Smooth muscle cell (in vitro differentiated cells): ENCODE measurements at regions not wholly inside any gene's neighbourhood (a gene's known extent, or its start where the extent isn't known, plus 50 kb on each side); places are given as distances from the start of the nearest gene placed in this dataset.

Experiments
- DNase-seq: peaks from one replicate; lab custom pipeline; 2025; ENCODE audit not compliant: unreplicated experiment; lab: John Stamatoyannopoulos, UW
- H2AFZ ChIP-seq: fragments of 200-600 bp; sonication (generic); 2 replicates; pipeline ENCODE4 v1.6.0; 2016; ENCODE audit warnings: antibody characterized with exemption, low read depth, mild to moderate bottlenecking
- H3F3A ChIP-seq: fragments of 200-600 bp; sonication (generic); 2 replicates; pipeline ENCODE4 v1.6.0; 2017; ENCODE audit warnings: antibody characterized with exemption, low read depth
- H3K27ac ChIP-seq: fragments of 200-600 bp; sonication (generic); 2 replicates; pipeline ENCODE4 v1.5.1; 2016; ENCODE audit warnings: low read depth, mild to moderate bottlenecking
- H3K27me3 ChIP-seq: fragments of 200-600 bp; sonication (generic); 2 replicates; pipeline ENCODE4 v1.6.1; 2016; ENCODE audit warnings: low read depth, mild to moderate bottlenecking
- H3K36me3 ChIP-seq: fragments of 200-600 bp; sonication (generic); 2 replicates; pipeline ENCODE4 v1.5.1; 2016; ENCODE audit warnings: low read depth
- H3K4me1 ChIP-seq: fragments of 200-600 bp; sonication (generic); 2 replicates; pipeline ENCODE4 v1.5.1; 2016; ENCODE audit warnings: low read depth
- H3K4me2 ChIP-seq: fragments of 200-600 bp; sonication (generic); 2 replicates; pipeline ENCODE4 v1.6.0; 2016; ENCODE audit warnings: mild to moderate bottlenecking
- H3K4me3 ChIP-seq: fragments of 200-600 bp; sonication (generic); 2 replicates; pipeline ENCODE4 v1.5.1; 2016; ENCODE audit warnings: mild to moderate bottlenecking
- H3K79me2 ChIP-seq: fragments of 200-600 bp; sonication (generic); 2 replicates; pipeline ENCODE4 v1.6.0; 2016; ENCODE audit warnings: low read depth, mild to moderate bottlenecking
- H3K9ac ChIP-seq: fragments of 200-600 bp; sonication (generic); 2 replicates; pipeline ENCODE4 v1.6.0; 2016; ENCODE audit warnings: low read depth
- H3K9me3 ChIP-seq: fragments of 200-600 bp; sonication (generic); replicated peaks from 2 replicates; pipeline ENCODE4 v1.5.1; 2016; ENCODE audit warnings: low read depth
- H4K20me1 ChIP-seq: fragments of 200-600 bp; sonication (generic); 2 replicates; pipeline ENCODE4 v1.6.0; 2016; ENCODE audit warnings: low read depth
- WGBS: methylation state at CpG from one replicate; pipeline ENCODE4 v1.1.7; 2016; ENCODE audit warnings: low lambda C conversion rate; 5-methylcytosine and 5-hydroxymethylcytosine counted together
- TF ChIP-seq, protein P1 (sequence below): fragments of 200-600 bp; sonication (generic); IDR thresholded peaks from 2 replicates; pipeline ENCODE4 v1.5.1; 2017; ENCODE audit warnings: borderline replicate concordance, mild to moderate bottlenecking, antibody characterized with exemption; ENCODE audit not compliant: insufficient read depth, poor library complexity, severe bottlenecking

DNA sequence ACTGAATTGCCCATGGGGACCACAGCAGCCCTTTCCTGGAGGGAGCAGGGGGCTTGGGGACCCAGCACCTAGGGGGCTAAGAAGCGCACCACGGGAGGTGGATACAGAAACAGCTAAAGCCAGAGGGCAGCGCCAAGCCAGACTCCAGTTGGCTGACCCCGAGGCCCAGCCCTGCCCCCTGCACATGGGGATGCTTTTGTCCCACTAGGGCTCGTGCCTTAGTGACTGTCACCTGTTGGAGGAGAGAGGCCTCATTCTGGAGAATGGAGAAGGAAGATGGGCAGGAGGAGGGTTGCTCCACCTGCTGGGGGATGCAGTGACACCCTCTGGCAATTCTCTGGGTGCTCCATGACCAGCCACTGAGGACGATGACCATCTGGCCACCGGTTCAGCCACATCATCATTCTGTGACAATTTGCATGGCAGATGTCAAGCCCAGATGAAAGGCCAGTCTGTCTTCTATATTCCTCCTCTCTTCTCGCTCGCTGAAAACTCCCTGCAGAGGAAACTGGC lies 167.8 kb upstream of the TLE3 start:
- no peak for DNase-seq
- TF ChIP-seq, protein P1, sequence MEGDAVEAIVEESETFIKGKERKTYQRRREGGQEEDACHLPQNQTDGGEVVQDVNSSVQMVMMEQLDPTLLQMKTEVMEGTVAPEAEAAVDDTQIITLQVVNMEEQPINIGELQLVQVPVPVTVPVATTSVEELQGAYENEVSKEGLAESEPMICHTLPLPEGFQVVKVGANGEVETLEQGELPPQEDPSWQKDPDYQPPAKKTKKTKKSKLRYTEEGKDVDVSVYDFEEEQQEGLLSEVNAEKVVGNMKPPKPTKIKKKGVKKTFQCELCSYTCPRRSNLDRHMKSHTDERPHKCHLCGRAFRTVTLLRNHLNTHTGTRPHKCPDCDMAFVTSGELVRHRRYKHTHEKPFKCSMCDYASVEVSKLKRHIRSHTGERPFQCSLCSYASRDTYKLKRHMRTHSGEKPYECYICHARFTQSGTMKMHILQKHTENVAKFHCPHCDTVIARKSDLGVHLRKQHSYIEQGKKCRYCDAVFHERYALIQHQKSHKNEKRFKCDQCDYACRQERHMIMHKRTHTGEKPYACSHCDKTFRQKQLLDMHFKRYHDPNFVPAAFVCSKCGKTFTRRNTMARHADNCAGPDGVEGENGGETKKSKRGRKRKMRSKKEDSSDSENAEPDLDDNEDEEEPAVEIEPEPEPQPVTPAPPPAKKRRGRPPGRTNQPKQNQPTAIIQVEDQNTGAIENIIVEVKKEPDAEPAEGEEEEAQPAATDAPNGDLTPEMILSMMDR: no peak
- H3K9me3 ChIP-seq: no peaks in the 10 kb centered on the region
- no peaks in the 10 kb centered on the region for H3K27me3 ChIP-seq
- H3K79me2 ChIP-seq: no peaks in the 10 kb centered on the region
- no peaks in the 10 kb centered on the region for H4K20me1 ChIP-seq
- H3K4me2 ChIP-seq: no peak overlapping the region
- no peaks in the 10 kb centered on the region for H3K36me3 ChIP-seq
- H3F3A ChIP-seq: no peaks in the 10 kb centered on the region
- H3K4me1 ChIP-seq: peaks cover 21% of the 10 kb centered on the region
- 97% methylated on average over 9 of the region's 9 CpGs for WGBS
- no peak overlapping the region for H3K9ac ChIP-seq
- H3K27ac ChIP-seq: no peak overlapping the region
- no peak overlapping the region for H2AFZ ChIP-seq
- H3K4me3 ChIP-seq: no peak overlapping the region

DNA sequence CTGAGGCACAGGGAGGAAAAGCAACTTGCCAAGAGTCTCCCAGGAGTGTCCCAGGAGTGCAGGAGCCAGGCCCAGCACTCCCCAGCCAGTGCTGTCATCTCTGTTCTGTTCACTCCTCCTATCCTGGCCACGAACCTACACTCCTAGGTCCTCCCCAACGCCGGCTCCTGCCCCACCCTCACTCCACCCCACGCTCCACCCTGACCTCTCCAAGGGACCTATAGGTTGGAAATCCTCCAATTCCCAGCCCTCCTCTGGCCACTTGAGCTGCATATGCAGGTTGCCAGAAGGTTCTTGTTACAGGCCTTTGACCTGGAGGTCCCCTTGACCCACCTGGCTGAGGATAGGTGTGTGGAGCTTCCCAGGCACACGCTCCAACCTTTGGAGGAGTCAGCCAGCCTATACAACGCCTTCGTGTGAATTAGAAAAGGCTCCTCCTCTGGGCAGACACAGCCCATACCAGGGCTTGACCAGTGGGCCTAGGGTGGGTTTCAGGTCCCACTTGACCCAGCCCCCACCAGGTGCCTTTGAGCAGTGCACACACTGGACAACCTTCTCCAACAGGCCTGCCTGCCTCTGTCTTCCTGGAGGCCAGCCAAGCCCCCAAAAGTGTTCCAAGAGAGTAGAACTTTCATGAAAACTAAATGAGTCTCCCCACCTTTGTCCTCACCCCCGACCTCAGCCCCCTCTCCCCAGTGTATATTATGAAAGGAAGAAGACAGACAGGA lies 167.2 kb upstream of the TLE3 start:
- H3K79me2 ChIP-seq: no peaks in the 10 kb centered on the region
- H3K36me3 ChIP-seq: no peaks in the 10 kb centered on the region
- no peak overlapping the region for H3K4me3 ChIP-seq
- H3K4me1 ChIP-seq: peaks cover 20% of the 10 kb centered on the region
- no peak overlapping the region for H2AFZ ChIP-seq
- no peaks in the 10 kb centered on the region for H4K20me1 ChIP-seq
- 84% methylated on average over 8 of the region's 8 CpGs for WGBS
- no peak overlapping the region for H3K9ac ChIP-seq
- no peaks in the 10 kb centered on the region for H3K27me3 ChIP-seq
- TF ChIP-seq, protein P1: no peak
- no peaks in the 10 kb centered on the region for H3K9me3 ChIP-seq
- DNase-seq: no peak
- H3K27ac ChIP-seq: no peak overlapping the region
- no peak overlapping the region for H3K4me2 ChIP-seq
- H3F3A ChIP-seq: no peaks in the 10 kb centered on the region

DNA sequence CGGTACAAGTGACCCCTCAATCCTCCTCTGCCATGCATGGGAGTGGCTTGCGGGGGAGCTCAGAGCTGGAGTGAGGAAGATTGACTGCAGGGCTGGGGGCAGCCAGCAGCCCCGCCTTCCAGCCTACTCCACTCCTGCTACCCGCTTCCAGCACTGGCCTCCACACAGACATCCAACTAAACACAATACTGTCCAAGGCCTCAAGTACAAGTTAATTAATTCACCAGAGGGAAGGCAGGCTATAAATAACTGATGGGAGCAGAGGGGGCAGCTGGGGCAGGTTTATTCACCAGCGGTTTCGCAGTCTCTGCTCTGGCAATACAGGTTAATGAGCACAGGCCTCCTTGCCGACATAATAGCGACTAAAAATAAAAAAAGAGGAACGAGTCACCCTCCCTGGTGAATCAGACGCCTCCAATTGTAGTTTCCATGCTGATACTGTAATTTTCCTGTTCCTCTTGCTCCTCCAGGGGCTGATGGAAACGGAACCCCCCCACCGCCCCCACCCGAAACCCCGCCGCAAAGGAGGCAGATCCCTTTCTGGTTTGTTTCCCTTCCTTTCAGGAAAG lies 166.4 kb upstream of the TLE3 start:
- H2AFZ ChIP-seq: peak overlapping the region; percentile 27
- H3K79me2 ChIP-seq: no peaks in the 10 kb centered on the region
- no peaks in the 10 kb centered on the region for H4K20me1 ChIP-seq
- no peak overlapping the region for H3K4me3 ChIP-seq
- no peak overlapping the region for H3K27ac ChIP-seq
- H3K9ac ChIP-seq: no peak overlapping the region
- no peaks in the 10 kb centered on the region for H3K9me3 ChIP-seq
- peak overlapping the region; percentile 57 for H3K4me2 ChIP-seq
- H3F3A ChIP-seq: no peaks in the 10 kb centered on the region
- no peak for DNase-seq
- H3K27me3 ChIP-seq: no peaks in the 10 kb centered on the region
- 41% methylated on average over 15 of the region's 15 CpGs for WGBS
- peaks cover 20% of the 10 kb centered on the region for H3K4me1 ChIP-seq
- no peaks in the 10 kb centered on the region for H3K36me3 ChIP-seq
- TF ChIP-seq, protein P1: no peak
